Loucy (cell line): ENCODE measurements at regions not wholly inside any gene's neighbourhood (a gene's known extent, or its start where the extent isn't known, plus 50 kb on each side); places are given as distances from the start of the nearest gene placed in this dataset.

Source experiments
- EZH2phosphoT487 ChIP-seq: fragments of 200-600 bp; IDR thresholded peaks from 2 replicates; pipeline ENCODE4 v1.6.1; 2018; ENCODE audit warnings: antibody characterized with exemption, mild to moderate bottlenecking, moderate library complexity, borderline replicate concordance
- TF ChIP-seq, protein P1 (sequence below): fragments of 200-600 bp; sonication (generic); conservative IDR thresholded peaks from 2 replicates; pipeline ENCODE4 v1.5.1; 2014; ENCODE audit warnings: mild to moderate bottlenecking, antibody characterized with exemption, low read length

- TF ChIP-seq EZH2phosphoT487: no peak
- TF ChIP-seq, protein P1, sequence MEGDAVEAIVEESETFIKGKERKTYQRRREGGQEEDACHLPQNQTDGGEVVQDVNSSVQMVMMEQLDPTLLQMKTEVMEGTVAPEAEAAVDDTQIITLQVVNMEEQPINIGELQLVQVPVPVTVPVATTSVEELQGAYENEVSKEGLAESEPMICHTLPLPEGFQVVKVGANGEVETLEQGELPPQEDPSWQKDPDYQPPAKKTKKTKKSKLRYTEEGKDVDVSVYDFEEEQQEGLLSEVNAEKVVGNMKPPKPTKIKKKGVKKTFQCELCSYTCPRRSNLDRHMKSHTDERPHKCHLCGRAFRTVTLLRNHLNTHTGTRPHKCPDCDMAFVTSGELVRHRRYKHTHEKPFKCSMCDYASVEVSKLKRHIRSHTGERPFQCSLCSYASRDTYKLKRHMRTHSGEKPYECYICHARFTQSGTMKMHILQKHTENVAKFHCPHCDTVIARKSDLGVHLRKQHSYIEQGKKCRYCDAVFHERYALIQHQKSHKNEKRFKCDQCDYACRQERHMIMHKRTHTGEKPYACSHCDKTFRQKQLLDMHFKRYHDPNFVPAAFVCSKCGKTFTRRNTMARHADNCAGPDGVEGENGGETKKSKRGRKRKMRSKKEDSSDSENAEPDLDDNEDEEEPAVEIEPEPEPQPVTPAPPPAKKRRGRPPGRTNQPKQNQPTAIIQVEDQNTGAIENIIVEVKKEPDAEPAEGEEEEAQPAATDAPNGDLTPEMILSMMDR: no peak
Observed at GRCh38 chr12:46452061-46452615, 79.6 kb upstream of the SLC38A2 start.
